OCI-LY3 (cell line): ENCODE measurements at regions not wholly inside any gene's neighbourhood (a gene's known extent, or its start where the extent isn't known, plus 50 kb on each side); places are given as distances from the start of the nearest gene placed in this dataset.

Experiments used
- H2AFZ ChIP-seq: fragments of 200-600, 300-600 bp; shearing (Covaris generic); 2 replicates; pipeline ENCODE4 v1.6.0; 2014; ENCODE audit warnings: antibody characterized with exemption, low read depth, low read length
- H3K27ac ChIP-seq: fragments of 200-600, 300-600 bp; sonication (generic); 2 replicates; pipeline ENCODE4 v1.5.1; 2014; ENCODE audit warnings: mild to moderate bottlenecking, low read length, moderate library complexity, mixed read lengths
- H3K27me3 ChIP-seq: fragments of 200-600, 300-600 bp; sonication (generic); 2 replicates; pipeline ENCODE4 v1.6.1; 2014; ENCODE audit warnings: low read depth, low read length, mixed read lengths
- H3K36me3 ChIP-seq: fragments of 200-600, 300-600 bp; sonication (generic); replicated peaks from 2 replicates; pipeline ENCODE3; 2014; ENCODE audit warnings: low read depth, low read length, mixed read lengths
- H3K4me1 ChIP-seq: fragments of 300-600, 200-600 bp; sonication (generic); 2 replicates; pipeline ENCODE4 v1.6.1; 2014; ENCODE audit warnings: low read length, mixed read lengths
- H3K4me2 ChIP-seq: fragments of 200-600, 300-600 bp; sonication (generic); 2 replicates; pipeline ENCODE4 v1.6.1; 2014; ENCODE audit warnings: low read length, mixed read lengths
- H3K4me3 ChIP-seq: fragments of 300-600, 200-600 bp; sonication (generic); 2 replicates; pipeline ENCODE4 v1.5.1; 2014; ENCODE audit warnings: antibody characterized with exemption, mild to moderate bottlenecking, low read length, moderate library complexity
- H3K79me2 ChIP-seq: fragments of 300-600, 200-600 bp; shearing (Covaris generic); 2 replicates; pipeline ENCODE4 v1.6.1; 2014; ENCODE audit warnings: mild to moderate bottlenecking, low read length, mixed read lengths
- H3K9ac ChIP-seq: fragments of 300-600, 200-600 bp; shearing (Covaris generic); 2 replicates; pipeline ENCODE4 v1.6.0; 2014; ENCODE audit warnings: mild to moderate bottlenecking, low read length, moderate library complexity
- H3K9me3 ChIP-seq: fragments of 200-600, 300-600 bp; shearing (Covaris generic); 2 replicates; pipeline ENCODE4 v1.6.1; 2014; ENCODE audit warnings: low read length, mixed read lengths; ENCODE audit not compliant: insufficient read depth
- H4K20me1 ChIP-seq: fragments of 200-600, 300-600 bp; sonication (generic); 2 replicates; pipeline ENCODE4 v1.6.1; 2016; ENCODE audit warnings: low read length, mixed read lengths; ENCODE audit not compliant: insufficient read depth
- CTCF ChIP-seq: fragments of 200-600, 300-600 bp; sonication (generic); IDR thresholded peaks from 2 replicates; pipeline ENCODE4 v1.5.1; 2014; ENCODE audit warnings: antibody characterized with exemption, low read length, low read depth
- EZH2phosphoT487 ChIP-seq: fragments of 200-600 bp; shearing (Covaris generic); IDR thresholded peaks from 2 replicates; pipeline ENCODE4 v1.6.1; 2018; ENCODE audit warnings: antibody characterized with exemption, mixed run types, low read depth

- H3K4me1 ChIP-seq, result no peaks in the 10 kb centered on the region
- no peak overlapping the region for H2AFZ ChIP-seq
- H3K27ac ChIP-seq, result no peak overlapping the region
- no peaks in the 10 kb centered on the region for H3K36me3 ChIP-seq
- no peaks in the 10 kb centered on the region for H4K20me1 ChIP-seq
- H3K79me2 ChIP-seq, result no peaks in the 10 kb centered on the region
- TF ChIP-seq EZH2phosphoT487, result no peak
- TF ChIP-seq CTCF, result no peak
- H3K9me3 ChIP-seq, result no peaks in the 10 kb centered on the region
- no peak overlapping the region for H3K4me3 ChIP-seq
- no peak overlapping the region for H3K9ac ChIP-seq
- H3K27me3 ChIP-seq, result peaks cover 9% of the 10 kb centered on the region
- no peak overlapping the region for H3K4me2 ChIP-seq
Observed at GRCh38 chr3:159246385-159246784, 444.5 kb downstream of the MFSD1 start.

- H3K27me3 ChIP-seq, result peaks cover 23% of the 10 kb centered on the region
- H3K27ac ChIP-seq, result no peak overlapping the region
- H3K36me3 ChIP-seq, result no peaks in the 10 kb centered on the region
- no peak overlapping the region for H3K4me3 ChIP-seq
- no peak overlapping the region for H2AFZ ChIP-seq
- H3K9me3 ChIP-seq, result no peaks in the 10 kb centered on the region
- no peaks in the 10 kb centered on the region for H3K79me2 ChIP-seq
- no peaks in the 10 kb centered on the region for H3K4me1 ChIP-seq
- H3K4me2 ChIP-seq, result no peak overlapping the region
- TF ChIP-seq EZH2phosphoT487, result no peak
- TF ChIP-seq CTCF, result no peak
- no peak overlapping the region for H3K9ac ChIP-seq
- no peaks in the 10 kb centered on the region for H4K20me1 ChIP-seq
Observed at GRCh38 chr3:159249472-159250174, 447.8 kb downstream of the MFSD1 start.

GRCh38 chr3:159250961-159251360 is 449.1 kb downstream of the MFSD1 start:
- no peak overlapping the region for H3K4me3 ChIP-seq
- H3K27me3 ChIP-seq, result peaks cover 33% of the 10 kb centered on the region
- no peaks in the 10 kb centered on the region for H4K20me1 ChIP-seq
- H3K4me2 ChIP-seq, result no peak overlapping the region
- no peak overlapping the region for H3K9ac ChIP-seq
- no peaks in the 10 kb centered on the region for H3K79me2 ChIP-seq
- no peak overlapping the region for H2AFZ ChIP-seq
- no peaks in the 10 kb centered on the region for H3K4me1 ChIP-seq
- no peaks in the 10 kb centered on the region for H3K9me3 ChIP-seq
- H3K36me3 ChIP-seq, result no peaks in the 10 kb centered on the region
- TF ChIP-seq EZH2phosphoT487 (no peak), CTCF (no peak)
- H3K27ac ChIP-seq, result no peak overlapping the region

GRCh38 chr3:159252274-159252673 is 450.4 kb downstream of the MFSD1 start:
- Histone ChIP-seq H3K4me1 (no peaks in the 10 kb centered on the region), H4K20me1 (no peaks in the 10 kb centered on the region), H3K9me3 (no peaks in the 10 kb centered on the region), H3K4me3 (no peak overlapping the region), H3K36me3 (no peaks in the 10 kb centered on the region), H2AFZ (no peak overlapping the region), H3K27ac (no peak overlapping the region), H3K79me2 (no peaks in the 10 kb centered on the region), H3K27me3 (peaks cover 40% of the 10 kb centered on the region), H3K9ac (no peak overlapping the region), H3K4me2 (no peak overlapping the region)
- no peak for TF ChIP-seq EZH2phosphoT487
- no peak for TF ChIP-seq CTCF
